HepG2 (cell line): ENCODE measurements at regions not wholly inside any gene's neighbourhood (a gene's known extent, or its start where the extent isn't known, plus 50 kb on each side); places are given as distances from the start of the nearest gene placed in this dataset.

Experiments used
- ATAC-seq: fragments of 200-7000 bp; cut with Tn5 transposase; 3 replicates; pipeline ENCODE4 v1.9.1; 2020; ENCODE audit warnings: mild to moderate bottlenecking, moderate library complexity
- BruUV-seq: library from RNA; stranded (reverse); fragments of 400-500 nt; replicated peaks from 2 replicates; lab custom pipeline; 2021; lab: Mats Ljungman, UMichigan
- CTCF ChIA-PET: fragments of 300-600 bp; formaldehyde crosslinking; extraction: SDS; loops from one replicate; lab custom pipeline; 2021; ENCODE audit warnings: low total read pairs, inconsistent platforms, low intra/inter-chr PET ratio; lab: Yijun Ruan, JAX
- POLR2A ChIA-PET: fragments of 350-600 bp; sonication (Branson Sonifier 250); formaldehyde crosslinking; loops from one replicate; lab custom pipeline; 2020; ENCODE audit warnings: antibody characterized with exemption, inconsistent platforms; lab: Yijun Ruan, JAX
- DNase-seq: peaks from one replicate; pipeline ENCODE4 v3.0.0-alpha.2; 2015; ENCODE audit warnings: low spot score
- FAIRE-seq: peaks from 3 replicates; lab custom pipeline; 2011; peaks lifted over from hg19 to GRCh38; lab: Jason Lieb, UNC
- H2AFZ ChIP-seq: one replicate; pipeline ENCODE4 v1.6.1; 2011; ENCODE audit warnings: low read length, inconsistent platforms
- H3K27ac ChIP-seq: fragments of 300-600 bp; 3 replicates; pipeline ENCODE4 v1.8.0; 2011; ENCODE audit warnings: mixed run types, mild to moderate bottlenecking, mixed read lengths, low read length, inconsistent platforms; ENCODE audit not compliant: insufficient read depth; ENCODE audit errors: extremely low read length
- H3K27me3 ChIP-seq, 2 experiments: fragments of 200-600 bp in 1 of 2; 2 replicates in 1 of 2; 3 replicates in 1 of 2; pipeline versions ENCODE4 v1.6.0 to v1.8.0; 2011; ENCODE audit warnings: low read length in 2 of 2, mild to moderate bottlenecking in 2 of 2, moderate library complexity in 2 of 2, inconsistent platforms in 1 of 2; ENCODE audit not compliant: insufficient read depth in 2 of 2, control insufficient read depth in 1 of 2
- H3K36me3 ChIP-seq, 2 experiments: fragments of 200-600 bp in 1 of 2; replicated peaks in 1 of 2; 2 replicates in 1 of 2; 3 replicates in 1 of 2; pipeline versions ENCODE4 v1.5.1 to v1.8.0; 2011; ENCODE audit warnings: low read length in 2 of 2, inconsistent platforms in 1 of 2; ENCODE audit not compliant: insufficient read depth in 2 of 2, control insufficient read depth in 1 of 2
- H3K4me1 ChIP-seq: 2 replicates; pipeline ENCODE4 v1.5.1; 2012; ENCODE audit warnings: low read length, inconsistent platforms; ENCODE audit not compliant: insufficient read depth
- H3K4me2 ChIP-seq: 2 replicates; pipeline ENCODE4 v1.6.0; 2011; ENCODE audit warnings: low read depth, low read length, inconsistent platforms
- H3K4me3 ChIP-seq, 3 experiments: fragments of 200-600 bp in 1 of 3; sonication (generic), shearing (Covaris generic) in 1 of 3; replicated peaks in 1 of 3; 2 replicates each; pipeline ENCODE4 v1.5.1; 2011 to 2016; ENCODE audit warnings: low read length in 3 of 3, inconsistent platforms in 2 of 3, low read depth in 2 of 3, mild to moderate bottlenecking in 2 of 3, control low read depth in 1 of 3, mixed read lengths in 1 of 3; ENCODE audit not compliant: insufficient read depth in 1 of 3
- H3K79me2 ChIP-seq: one replicate; pipeline ENCODE4 v1.6.1; 2011; ENCODE audit warnings: low read length, inconsistent platforms; ENCODE audit not compliant: insufficient read depth
- H3K9ac ChIP-seq: 2 replicates; pipeline ENCODE4 v1.6.0; 2011; ENCODE audit warnings: mild to moderate bottlenecking, low read depth, low read length, inconsistent platforms; ENCODE audit not compliant: insufficient read depth
- H3K9me3 ChIP-seq: 2 replicates; pipeline ENCODE4 v1.5.1; 2012; ENCODE audit warnings: mild to moderate bottlenecking, low read length
- H4K20me1 ChIP-seq: 2 replicates; pipeline ENCODE4 v1.6.0; 2011; ENCODE audit warnings: inconsistent platforms, mild to moderate bottlenecking, low read length, moderate library complexity; ENCODE audit not compliant: insufficient read depth
- HNF1A ChIP-seq, 2 experiments: sonication (generic) in 1 of 2; formaldehyde crosslinking in 1 of 2; IDR thresholded peaks; 2 replicates each; pipeline versions ENCODE4 v1.4.0 to v1.6.1; 2016 to 2020; ENCODE audit warnings: borderline replicate concordance in 1 of 2, low read depth in 1 of 2, mild to moderate bottlenecking in 1 of 2, missing genetic modification reagents in 1 of 2
- HNF4A ChIP-seq: sonication (generic); formaldehyde crosslinking; IDR thresholded peaks from 2 replicates; pipeline ENCODE4 v1.4.0; 2020; ENCODE audit warnings: missing genetic modification reagents
- KDM6A ChIP-seq: IDR thresholded peaks from 2 replicates; pipeline ENCODE4 v1.6.1; 2016; ENCODE audit warnings: low read depth
- KLF6 ChIP-seq: IDR thresholded peaks from 2 replicates; pipeline ENCODE4 v1.8.0; 2016; ENCODE audit warnings: missing biosample characterization, missing genetic modification reagents
- POLR2A ChIP-seq, 2 experiments: IDR thresholded peaks; 2 replicates each; pipeline ENCODE4 v1.6.1; 2011; ENCODE audit warnings: low read depth in 2 of 2, low read length in 2 of 2, mild to moderate bottlenecking in 1 of 2, moderate library complexity in 1 of 2; ENCODE audit not compliant: insufficient read depth in 1 of 2
- TFE3 ChIP-seq: IDR thresholded peaks from 2 replicates; pipeline ENCODE4 v1.6.1; 2016
- TRAFD1 ChIP-seq: sonication (generic); formaldehyde crosslinking; IDR thresholded peaks from 2 replicates; pipeline ENCODE4 v1.5.1; 2020; ENCODE audit warnings: missing genetic modification reagents, mild to moderate bottlenecking, borderline replicate concordance
- ZNF274 ChIP-seq: sonication (generic); formaldehyde crosslinking; IDR thresholded peaks from 2 replicates; pipeline ENCODE4 v1.5.1; 2020; ENCODE audit warnings: mild to moderate bottlenecking, missing genetic modification reagents
- ZNF546 ChIP-seq: sonication (generic); formaldehyde crosslinking; conservative IDR thresholded peaks from 2 replicates; pipeline ENCODE4 v1.8.1; 2023; ENCODE audit warnings: mild to moderate bottlenecking, missing genetic modification reagents
- WGBS: methylation state at CpG from one replicate; pipeline ENCODE4 v1.1.6; 2017; ENCODE audit warnings: low lambda C conversion rate; 5-methylcytosine and 5-hydroxymethylcytosine counted together
- in situ Hi-C: cut with HindIII; loops from 2 replicates; pipeline ENCODE4 v1.10.0; 2017; ENCODE audit warnings: low pct_unique_long_range_greater_than_20kb; ENCODE audit not compliant: extremely low pct_ligation_motif_present
- intact Hi-C: fragments of 100-400 bp; cut with micrococcal nuclease; formaldehyde crosslinking; loops from one replicate; pipeline ENCODE4 v1.10.0; 2022; ENCODE audit not compliant: unreplicated experiment

- no peaks in the 10 kb centered on the region for H4K20me1 ChIP-seq
- DNase-seq: no peak
- 0% methylated on average over 1 of the region's 1 CpG for WGBS
- H3K79me2 ChIP-seq: no peaks in the 10 kb centered on the region
- H3K4me3 ChIP-seq: no peak overlapping the region; a peak in 1 of 6 replicates
- TF ChIP-seq ZNF546 (CRISPR knock-in tag) (no peak), HNF1A (IDR thresholded peaks at IDR 0.05; ENCODE audit: low read depth) (no peak), HNF1A (CRISPR knock-in tag; IDR thresholded peaks at IDR 0.05; ENCODE audit: borderline replicate concordance) (no peak), TFE3 (CRISPR knock-in tag) (no peak), POLR2A (IDR thresholded peaks at IDR 0.05; ENCODE audit: insufficient read depth in 1 of 2, low read depth in 2 of 2, low read length in 2 of 2) (no peak), ZNF274 (CRISPR knock-in tag) (no peak), TRAFD1 (CRISPR knock-in tag) (no peak), KDM6A (CRISPR knock-in tag) (no peak), HNF4A (CRISPR knock-in tag) (no peak), KLF6 (CRISPR knock-in tag) (no peak)
- ChIA-PET POLR2A (no interaction called here), CTCF (no interaction called here)
- peak; percentile 46; the same call in 1 of the 3 replicates for ATAC-seq
- no peaks in the 10 kb centered on the region for H3K4me1 ChIP-seq
- no peaks in the 10 kb centered on the region for H3K36me3 ChIP-seq
- no peaks in the 10 kb centered on the region for H3K27me3 ChIP-seq
- no peak for FAIRE-seq
- H3K9ac ChIP-seq: no peak overlapping the region
- H2AFZ ChIP-seq: no peak overlapping the region
- intact Hi-C loops (no loop called here), in situ Hi-C loops (loop anchor here (25.0 kb wide), 1 partner anchor 146 kb away; no protein-coding TSS in a partner anchor)
- H3K9me3 ChIP-seq: peaks cover 22% of the 10 kb centered on the region
- no peak overlapping the region for H3K27ac ChIP-seq
- H3K4me2 ChIP-seq: no peak overlapping the region
- BruUV-seq: no TSS peak
Observed at GRCh38 chrY:20990869-20991548, 235.1 kb downstream of the RPS4Y2 start.
